Fibroblast of lung (primary cell): ENCODE measurements at regions not wholly inside any gene's neighbourhood (a gene's known extent, or its start where the extent isn't known, plus 50 kb on each side); places are given as distances from the start of the nearest gene placed in this dataset.

ENCODE experiments used
- DNase-seq, 2 donors: peaks; one replicate each; pipeline versions ENCODE4 v3.0.0 to v3.0.0-alpha.2; 2010; ENCODE audit warnings: low read depth in 2 of 2
- H2AFZ ChIP-seq: 2 replicates; pipeline ENCODE4 v1.5.1; 2012; ENCODE audit warnings: low read length, control low read depth, inconsistent platforms
- H3K27ac ChIP-seq: 2 replicates; pipeline ENCODE4 v1.5.1; 2011; ENCODE audit warnings: low read length, control low read depth; ENCODE audit not compliant: insufficient read depth
- H3K27me3 ChIP-seq: 2 replicates; pipeline ENCODE4 v1.5.1; 2011; ENCODE audit warnings: mild to moderate bottlenecking, low read length; ENCODE audit not compliant: control insufficient read depth, insufficient read depth
- H3K36me3 ChIP-seq: 2 replicates; pipeline ENCODE4 v1.5.1; 2011; ENCODE audit warnings: low read length; ENCODE audit not compliant: control insufficient read depth, insufficient read depth
- H3K4me1 ChIP-seq: 2 replicates; pipeline ENCODE4 v1.5.1; 2011; ENCODE audit warnings: low read length; ENCODE audit not compliant: control insufficient read depth, insufficient read depth; ENCODE audit errors: extremely low read depth
- H3K4me2 ChIP-seq: 2 replicates; pipeline ENCODE4 v1.5.1; 2011; ENCODE audit warnings: low read length, control low read depth; ENCODE audit not compliant: insufficient read depth; ENCODE audit errors: extremely low read depth
- H3K4me3 ChIP-seq, 4 experiments: fragments of 200-600 bp in 1 of 4; sonication (generic) in 1 of 4; replicated peaks in 1 of 4; 2 replicates each; pipeline ENCODE4 v1.5.1; 2011 to 2016; ENCODE audit warnings: low read length in 4 of 4, low read depth in 3 of 4, mild to moderate bottlenecking in 3 of 4, control low read depth in 2 of 4, inconsistent platforms in 1 of 4, mixed read lengths in 1 of 4; ENCODE audit not compliant: insufficient read depth in 1 of 4; ENCODE audit errors: control extremely low read depth in 1 of 4
- H3K79me2 ChIP-seq: 2 replicates; pipeline ENCODE4 v1.5.1; 2012; ENCODE audit warnings: mild to moderate bottlenecking, low read length, inconsistent platforms; ENCODE audit not compliant: control insufficient read depth, insufficient read depth
- H3K9ac ChIP-seq: 2 replicates; pipeline ENCODE4 v1.5.1; 2011; ENCODE audit warnings: mild to moderate bottlenecking, low read length, control low read depth; ENCODE audit not compliant: insufficient read depth
- H3K9me3 ChIP-seq: 2 replicates; pipeline ENCODE4 v1.5.1; 2012; ENCODE audit warnings: low read depth, low read length; ENCODE audit not compliant: control insufficient read depth, insufficient read depth
- H4K20me1 ChIP-seq: 2 replicates; pipeline ENCODE4 v1.5.1; 2011; ENCODE audit warnings: low read length; ENCODE audit not compliant: control insufficient read depth, insufficient read depth; ENCODE audit errors: extremely low read depth
- EZH2 ChIP-seq: IDR thresholded peaks from 2 replicates; pipeline ENCODE4 v1.5.1; 2012; ENCODE audit warnings: low read length, control low read depth, mild to moderate bottlenecking; ENCODE audit errors: missing control alignments
- TF ChIP-seq, protein P1 (sequence below), 2 donors: IDR thresholded peaks in 1 of 2; conservative IDR thresholded peaks in 1 of 2; 1 replicate in 1 of 2; 2 replicates in 1 of 2; pipeline ENCODE4 v1.5.1; 2011 to 2012; ENCODE audit warnings: low read length in 2 of 2, control low read depth in 1 of 2, inconsistent platforms in 1 of 2, low read depth in 1 of 2, mild to moderate bottlenecking in 1 of 2

GRCh38 chr6:41443616-41444525 lies 102.3 kb upstream of the FOXP4 start:
- TF ChIP-seq EZH2, result peak; percentile 56
- TF ChIP-seq, protein P1, sequence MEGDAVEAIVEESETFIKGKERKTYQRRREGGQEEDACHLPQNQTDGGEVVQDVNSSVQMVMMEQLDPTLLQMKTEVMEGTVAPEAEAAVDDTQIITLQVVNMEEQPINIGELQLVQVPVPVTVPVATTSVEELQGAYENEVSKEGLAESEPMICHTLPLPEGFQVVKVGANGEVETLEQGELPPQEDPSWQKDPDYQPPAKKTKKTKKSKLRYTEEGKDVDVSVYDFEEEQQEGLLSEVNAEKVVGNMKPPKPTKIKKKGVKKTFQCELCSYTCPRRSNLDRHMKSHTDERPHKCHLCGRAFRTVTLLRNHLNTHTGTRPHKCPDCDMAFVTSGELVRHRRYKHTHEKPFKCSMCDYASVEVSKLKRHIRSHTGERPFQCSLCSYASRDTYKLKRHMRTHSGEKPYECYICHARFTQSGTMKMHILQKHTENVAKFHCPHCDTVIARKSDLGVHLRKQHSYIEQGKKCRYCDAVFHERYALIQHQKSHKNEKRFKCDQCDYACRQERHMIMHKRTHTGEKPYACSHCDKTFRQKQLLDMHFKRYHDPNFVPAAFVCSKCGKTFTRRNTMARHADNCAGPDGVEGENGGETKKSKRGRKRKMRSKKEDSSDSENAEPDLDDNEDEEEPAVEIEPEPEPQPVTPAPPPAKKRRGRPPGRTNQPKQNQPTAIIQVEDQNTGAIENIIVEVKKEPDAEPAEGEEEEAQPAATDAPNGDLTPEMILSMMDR (conservative IDR thresholded peaks at IDR 0.05 in 1 of 2, IDR thresholded peaks at IDR 0.05 in 1 of 2; ENCODE audit: low read depth in 1 of 2, low read length in 2 of 2), result no peak
- H3K4me2 ChIP-seq, result no peak overlapping the region
- DNase-seq, result peak; percentile 39 to 71
- peaks cover 23% of the 10 kb centered on the region for H3K27me3 ChIP-seq
- no peak overlapping the region for H3K4me3 ChIP-seq
- no peak overlapping the region for H3K9ac ChIP-seq
- no peaks in the 10 kb centered on the region for H4K20me1 ChIP-seq
- H3K4me1 ChIP-seq, result no peaks in the 10 kb centered on the region
- H2AFZ ChIP-seq, result no peak overlapping the region
- H3K79me2 ChIP-seq, result no peaks in the 10 kb centered on the region
- no peaks in the 10 kb centered on the region for H3K36me3 ChIP-seq
- no peak overlapping the region for H3K27ac ChIP-seq
- H3K9me3 ChIP-seq, result no peaks in the 10 kb centered on the region

GRCh38 chr6:41445261-41445660 lies 100.9 kb upstream of the FOXP4 start:
- Histone ChIP-seq H3K4me1 (peaks cover 3% of the 10 kb centered on the region), H2AFZ (no peak overlapping the region), H3K9me3 (no peaks in the 10 kb centered on the region), H3K4me3 (no peak overlapping the region), H3K79me2 (no peaks in the 10 kb centered on the region), H3K27ac (no peak overlapping the region), H3K4me2 (no peak overlapping the region), H4K20me1 (no peaks in the 10 kb centered on the region), H3K27me3 (peaks cover 23% of the 10 kb centered on the region), H3K36me3 (no peaks in the 10 kb centered on the region), H3K9ac (no peak overlapping the region)
- peak; percentile 13 to 52 for DNase-seq
- TF ChIP-seq EZH2, result no peak
- TF ChIP-seq, protein P1 (conservative IDR thresholded peaks at IDR 0.05 in 1 of 2, IDR thresholded peaks at IDR 0.05 in 1 of 2; ENCODE audit: low read depth in 1 of 2, low read length in 2 of 2), result no peak

GRCh38 chr6:41446132-41446531 lies 100.0 kb upstream of the FOXP4 start:
- Histone ChIP-seq H3K4me2 (no peak overlapping the region), H3K4me3 (no peak overlapping the region), H3K9me3 (no peaks in the 10 kb centered on the region), H3K27me3 (peaks cover 24% of the 10 kb centered on the region), H3K27ac (no peak overlapping the region), H3K36me3 (no peaks in the 10 kb centered on the region), H3K79me2 (no peaks in the 10 kb centered on the region), H4K20me1 (no peaks in the 10 kb centered on the region), H2AFZ (no peak overlapping the region), H3K4me1 (peaks cover 3% of the 10 kb centered on the region), H3K9ac (no peak overlapping the region)
- no peak for DNase-seq
- no peak for TF ChIP-seq EZH2
- TF ChIP-seq, protein P1 (conservative IDR thresholded peaks at IDR 0.05 in 1 of 2, IDR thresholded peaks at IDR 0.05 in 1 of 2; ENCODE audit: low read depth in 1 of 2, low read length in 2 of 2), result no peak
